AG04449 (cell line): ENCODE measurements at regions not wholly inside any gene's neighbourhood (a gene's known extent, or its start where the extent isn't known, plus 50 kb on each side); places are given as distances from the start of the nearest gene placed in this dataset.

Source experiments
- CTCF ChIA-PET: fragments of 350-600 bp; formaldehyde crosslinking; extraction: SDS; loops from one replicate; lab custom pipeline; 2021; ENCODE audit warnings: antibody characterized with exemption; lab: Yijun Ruan, JAX
- POLR2A ChIA-PET: fragments of 400-600, 350-600 bp; formaldehyde crosslinking; extraction: SDS; loops from one replicate; lab custom pipeline; 2020; ENCODE audit warnings: antibody characterized with exemption, inconsistent platforms; lab: Yijun Ruan, JAX
- DNase-seq: peaks from one replicate; pipeline ENCODE4 v3.0.0-alpha.2; 2010; ENCODE audit warnings: low read depth, low spot score
- H3K4me3 ChIP-seq: 2 replicates; pipeline ENCODE4 v1.5.1; 2011; ENCODE audit warnings: low read depth, mild to moderate bottlenecking, control low read depth, low read length
- TF ChIP-seq, protein P1 (sequence below): IDR thresholded peaks from one replicate; pipeline ENCODE4 v1.5.1; 2011; ENCODE audit warnings: mild to moderate bottlenecking, moderate library complexity, low read length, control low read depth, inconsistent platforms; ENCODE audit not compliant: insufficient read depth; ENCODE audit errors: missing control alignments

DNA sequence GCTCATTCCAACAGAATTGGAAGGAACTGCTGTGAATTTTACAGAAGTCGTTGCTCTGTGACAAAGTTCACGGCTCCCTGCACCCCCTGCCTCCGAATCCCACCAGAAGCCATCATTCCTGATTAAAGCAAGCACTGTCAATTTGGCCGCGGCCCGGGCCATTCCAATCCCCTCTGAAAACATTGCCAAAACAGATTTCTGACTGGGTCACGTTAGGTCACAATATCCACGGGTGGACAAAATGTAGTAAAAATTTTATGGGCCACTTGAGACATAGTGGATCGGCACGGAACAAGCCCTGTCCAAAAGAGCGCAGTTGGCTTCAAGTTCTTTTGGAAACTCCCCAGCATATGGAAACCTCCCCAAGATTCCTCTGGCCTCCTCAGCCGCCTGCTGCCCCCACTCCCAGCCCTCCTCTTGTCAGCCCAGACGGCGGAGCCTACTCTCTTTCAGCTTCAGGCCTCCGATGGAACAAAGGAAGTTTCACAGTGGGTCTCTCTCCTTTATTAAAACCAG lies 67.2 kb upstream of the IFNAR2 start:
- DNase-seq = no peak
- ChIA-PET CTCF (interaction anchor here (0.8 to 1.5 kb wide), 2 partner anchors 27 to 35 kb away, joined by 3 read pairs; no protein-coding TSS in a partner anchor), POLR2A (no interaction called here)
- H3K4me3 ChIP-seq = no peak overlapping the region
- TF ChIP-seq, protein P1, sequence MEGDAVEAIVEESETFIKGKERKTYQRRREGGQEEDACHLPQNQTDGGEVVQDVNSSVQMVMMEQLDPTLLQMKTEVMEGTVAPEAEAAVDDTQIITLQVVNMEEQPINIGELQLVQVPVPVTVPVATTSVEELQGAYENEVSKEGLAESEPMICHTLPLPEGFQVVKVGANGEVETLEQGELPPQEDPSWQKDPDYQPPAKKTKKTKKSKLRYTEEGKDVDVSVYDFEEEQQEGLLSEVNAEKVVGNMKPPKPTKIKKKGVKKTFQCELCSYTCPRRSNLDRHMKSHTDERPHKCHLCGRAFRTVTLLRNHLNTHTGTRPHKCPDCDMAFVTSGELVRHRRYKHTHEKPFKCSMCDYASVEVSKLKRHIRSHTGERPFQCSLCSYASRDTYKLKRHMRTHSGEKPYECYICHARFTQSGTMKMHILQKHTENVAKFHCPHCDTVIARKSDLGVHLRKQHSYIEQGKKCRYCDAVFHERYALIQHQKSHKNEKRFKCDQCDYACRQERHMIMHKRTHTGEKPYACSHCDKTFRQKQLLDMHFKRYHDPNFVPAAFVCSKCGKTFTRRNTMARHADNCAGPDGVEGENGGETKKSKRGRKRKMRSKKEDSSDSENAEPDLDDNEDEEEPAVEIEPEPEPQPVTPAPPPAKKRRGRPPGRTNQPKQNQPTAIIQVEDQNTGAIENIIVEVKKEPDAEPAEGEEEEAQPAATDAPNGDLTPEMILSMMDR = no peak

DNA sequence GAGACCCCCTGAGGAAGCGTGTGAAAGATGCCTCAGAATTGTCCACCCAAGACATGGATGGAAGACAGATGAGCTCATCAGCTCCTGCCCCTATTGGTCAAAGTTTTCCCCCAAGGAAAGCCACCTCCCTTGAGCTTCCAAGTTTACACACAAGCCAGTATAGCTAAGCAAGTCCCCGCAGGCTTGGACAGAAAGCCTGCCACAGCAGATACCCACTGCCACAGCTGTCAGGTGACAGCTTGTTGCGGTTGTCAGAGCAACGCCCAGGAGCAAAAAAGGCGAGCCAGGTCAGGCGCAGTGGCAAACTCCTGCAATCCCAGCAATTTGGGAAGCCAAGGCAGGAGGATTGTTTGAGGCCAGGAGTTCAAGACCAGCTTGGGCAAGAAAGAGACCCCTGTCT lies 60.9 kb upstream of the IFNAR2 start:
- DNase-seq = no peak
- no peak overlapping the region for H3K4me3 ChIP-seq
- ChIA-PET CTCF (interaction anchor here (0.6 to 1.6 kb wide), 3 partner anchors 28 to 168 kb away, joined by 3 to 6 read pairs (median 4); no protein-coding TSS in a partner anchor), POLR2A (no interaction called here)
- TF ChIP-seq, protein P1 = no peak

DNA sequence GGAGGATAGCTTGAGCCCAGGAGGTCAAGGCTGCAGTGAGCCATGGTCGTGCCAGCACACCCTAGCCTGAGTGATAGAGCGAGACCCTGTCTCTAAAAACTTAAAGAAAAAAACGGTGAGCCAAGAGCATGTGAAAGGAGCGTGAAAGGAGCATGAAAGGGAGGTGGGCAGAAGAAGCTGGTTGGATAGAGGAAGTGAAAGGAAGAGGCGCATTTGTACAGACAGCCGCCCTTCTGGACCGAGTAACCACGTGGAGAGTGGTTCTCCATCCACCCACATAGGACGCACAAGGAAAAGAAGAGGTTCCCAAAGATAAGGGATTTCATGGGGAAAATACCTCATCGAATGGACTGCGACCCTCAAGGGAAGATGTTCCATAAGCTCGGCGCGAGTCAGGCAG lies 60.4 kb upstream of the IFNAR2 start:
- H3K4me3 ChIP-seq = no peak overlapping the region
- TF ChIP-seq, protein P1 = no peak
- ChIA-PET POLR2A (no interaction called here), CTCF (interaction anchor here (0.6 to 1.6 kb wide), 3 partner anchors 28 to 168 kb away, joined by 3 to 6 read pairs (median 4); no protein-coding TSS in a partner anchor)
- no peak for DNase-seq

DNA sequence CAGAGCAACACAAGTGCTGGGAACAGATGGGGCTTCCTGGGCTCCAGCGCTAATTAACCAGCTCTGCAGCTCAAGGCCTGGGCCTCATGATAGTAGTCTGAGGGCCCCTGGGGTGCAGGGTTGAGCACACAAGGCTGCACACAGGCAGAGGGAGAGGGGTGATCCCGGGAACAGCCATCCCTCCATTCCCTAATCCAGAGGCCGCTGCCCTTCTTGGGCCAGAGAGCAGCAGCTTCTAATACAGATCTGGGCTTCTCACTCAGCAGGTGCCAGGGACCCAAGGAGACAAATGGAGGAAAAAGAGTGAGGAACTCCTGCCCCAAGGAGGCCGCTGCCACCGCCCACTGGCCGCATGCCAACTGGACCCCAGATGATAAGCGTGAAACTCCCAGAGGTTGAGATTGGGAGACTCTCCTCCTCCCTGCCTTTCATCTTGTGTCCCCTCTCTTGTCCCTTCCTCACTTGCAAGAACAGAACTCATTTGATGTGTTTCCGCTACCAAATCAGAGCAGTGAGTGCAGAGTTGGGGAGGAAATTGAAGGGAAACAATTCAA lies 58.0 kb upstream of the IFNAR2 start:
- no peak for DNase-seq
- ChIA-PET POLR2A (no interaction called here), CTCF (interaction anchor here (1.2 kb wide), 1 partner anchor 26 kb away, joined by 5 read pairs; no protein-coding TSS in a partner anchor)
- H3K4me3 ChIP-seq = no peak overlapping the region
- TF ChIP-seq, protein P1 = no peak

DNA sequence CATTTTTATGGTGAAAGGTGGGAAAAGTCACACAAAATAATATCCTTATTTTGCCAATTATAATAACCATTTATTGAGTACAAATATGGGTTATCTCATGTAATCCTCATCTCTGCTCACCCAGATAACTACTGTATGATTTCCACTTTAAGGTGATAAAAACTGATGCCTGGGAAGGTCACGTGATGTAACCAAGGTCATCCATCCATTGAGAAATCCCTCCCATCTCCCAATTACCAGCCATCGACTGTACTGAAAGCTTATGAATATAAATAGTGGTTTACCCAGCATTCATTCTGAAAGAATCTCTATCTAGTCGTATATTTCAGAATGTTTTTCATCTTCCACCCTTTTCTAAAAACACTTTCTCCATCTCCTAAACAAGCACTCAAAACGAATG lies 55.0 kb upstream of the IFNAR2 start:
- no peak for DNase-seq
- H3K4me3 ChIP-seq = no peak overlapping the region
- TF ChIP-seq, protein P1 = no peak
- ChIA-PET POLR2A (no interaction called here), CTCF (interaction anchor here (2.8 kb wide), 1 partner anchor 22 kb away, joined by 8 read pairs; no protein-coding TSS in a partner anchor)
